ENCODE measurements at regions not wholly inside any gene's neighbourhood (a gene's known extent, or its start where the extent isn't known, plus 50 kb on each side); places are given as distances from the start of the nearest gene placed in this dataset.
"Not testable (repeated sequence)": the region's sequence is repeated elsewhere in the genome, so short reads cannot be mapped to it uniquely, and the experiment has no call there.

GRCh38 chr3:170651260-170651845 is 65.5 kb upstream of the SLC7A14 start:
- DNase-seq (ENCODE audit: low read depth): no peak

- DNase-seq (ENCODE audit: low read depth): not testable (repeated sequence)
Observed at GRCh38 chr3:170650557-170650956, 64.7 kb upstream of the SLC7A14 start.

- DNase-seq (ENCODE audit: low read depth): no peak
Observed at GRCh38 chr3:170644711-170645110, 58.8 kb upstream of the SLC7A14 start.

GRCh38 chr3:170643831-170644230 is 58.0 kb upstream of the SLC7A14 start:
- no peak for DNase-seq (ENCODE audit: low read depth)

GRCh38 chr3:170642882-170643601 is 57.2 kb upstream of the SLC7A14 start:
- DNase-seq (ENCODE audit: low read depth): no peak

GRCh38 chr3:170641510-170642236 is 55.8 kb upstream of the SLC7A14 start:
- DNase-seq (ENCODE audit: low read depth): no peak

GRCh38 chr3:170640737-170641171 is 54.9 kb upstream of the SLC7A14 start:
- no peak for DNase-seq (ENCODE audit: low read depth)

- DNase-seq (ENCODE audit: low read depth): no peak
Observed at GRCh38 chr3:170638988-170639387, 53.1 kb upstream of the SLC7A14 start.

- no peak for DNase-seq (ENCODE audit: low read depth)
Observed at GRCh38 chr3:170637306-170637705, 51.4 kb upstream of the SLC7A14 start.

- no peak for DNase-seq (ENCODE audit: low read depth)
Observed at GRCh38 chr3:170636400-170636973, 50.6 kb upstream of the SLC7A14 start.
